Thyroid gland (tissue), 4 donors: ENCODE measurements at regions not wholly inside any gene's neighbourhood (a gene's known extent, or its start where the extent isn't known, plus 50 kb on each side); places are given as distances from the start of the nearest gene placed in this dataset.

Source experiments
- DNase-seq, 2 donors: peaks; one replicate each; pipeline ENCODE4 v3.0.0-alpha.2; 2019
- H3K27ac ChIP-seq, 3 donors: fragments of 200-600 bp; sonication (generic); 1 replicate in 2 of 3; 2 replicates in 1 of 3; pipeline ENCODE4 v1.5.1; 2016 to 2019; ENCODE audit warnings: mild to moderate bottlenecking in 1 of 3, moderate library complexity in 1 of 3
- H3K27me3 ChIP-seq: fragments of 200-600 bp; sonication (generic); one replicate; pipeline ENCODE4 v1.5.1; 2019
- H3K36me3 ChIP-seq, 2 donors: fragments of 200-600 bp; sonication (generic); one replicate each; pipeline ENCODE4 v1.5.1; 2016 to 2019
- H3K4me1 ChIP-seq, 2 donors: fragments of 200-600 bp; sonication (generic); one replicate each; pipeline ENCODE4 v1.5.1; 2017 to 2019
- H3K4me3 ChIP-seq, 3 donors: fragments of 200-600 bp; sonication (generic); replicated peaks in 1 of 3; 1 replicate in 2 of 3; 2 replicates in 1 of 3; pipeline ENCODE4 v1.5.1; 2016; ENCODE audit warnings: mild to moderate bottlenecking in 1 of 3
- H3K9me3 ChIP-seq: fragments of 200-600 bp; sonication (generic); one replicate; pipeline ENCODE4 v1.5.1; 2017
- CTCF ChIP-seq, 6 experiments: fragments of 200-600 bp in 3 of 6; fragments of 450-650 bp in 3 of 6; sonication (generic) in 3 of 6; IDR thresholded peaks; one replicate each; pipeline ENCODE4 v1.5.1; 2016 to 2019; ENCODE audit warnings: antibody characterized with exemption in 6 of 6, mild to moderate bottlenecking in 2 of 6, inconsistent platforms in 1 of 6, moderate library complexity in 1 of 6
- POLR2A ChIP-seq, 2 donors: fragments of 450-650 bp; IDR thresholded peaks; one replicate each; pipeline ENCODE4 v1.6.1; 2017; ENCODE audit warnings: antibody characterized with exemption in 2 of 2, mild to moderate bottlenecking in 2 of 2, moderate library complexity in 1 of 2
- WGBS, 2 donors: methylation state at CpG; one replicate each; pipeline ENCODE4 v1.1.5; 2017; 5-methylcytosine and 5-hydroxymethylcytosine counted together
- intact Hi-C: fragments of 100-400 bp; cut with DNase I; formaldehyde crosslinking; loops from one replicate; pipeline ENCODE4 v1.15.1; 2023

DNA sequence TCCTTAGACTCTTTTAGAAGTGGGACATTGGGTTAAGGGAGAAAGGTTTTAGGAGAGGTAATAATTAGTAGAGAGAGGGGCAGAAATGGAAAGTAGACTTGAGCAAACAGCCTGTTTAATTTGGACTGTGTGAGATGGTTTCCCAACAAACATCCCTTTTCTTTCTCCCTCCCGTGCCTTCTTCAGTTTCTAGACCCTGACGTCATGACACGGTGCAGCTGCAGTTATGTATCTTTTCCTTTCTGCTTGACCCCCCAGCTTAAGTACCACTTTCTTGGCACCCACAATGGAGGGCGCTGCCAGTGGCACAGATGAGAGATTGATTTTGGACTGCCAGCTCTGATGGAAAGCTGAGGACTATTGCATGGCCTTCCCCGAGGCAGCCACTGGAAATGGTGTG is 86.9 kb upstream of the FAM136A start:
- intact Hi-C loops: no loop called here
- 85 to 93% methylated on average over 5 of the region's 5 CpGs for WGBS, 2 donors
- Histone ChIP-seq H3K4me3 (no peak overlapping the region), H3K36me3 (no peaks in the 10 kb centered on the region), H3K27me3 (no peaks in the 10 kb centered on the region), H3K4me1 (no peaks in the 10 kb centered on the region), H3K9me3 (no peaks in the 10 kb centered on the region), H3K27ac (no peak overlapping the region)
- TF ChIP-seq POLR2A (IDR thresholded peaks at IDR 0.05): no peak
- TF ChIP-seq CTCF (IDR thresholded peaks at IDR 0.05): no peak
- no peak for DNase-seq

DNA sequence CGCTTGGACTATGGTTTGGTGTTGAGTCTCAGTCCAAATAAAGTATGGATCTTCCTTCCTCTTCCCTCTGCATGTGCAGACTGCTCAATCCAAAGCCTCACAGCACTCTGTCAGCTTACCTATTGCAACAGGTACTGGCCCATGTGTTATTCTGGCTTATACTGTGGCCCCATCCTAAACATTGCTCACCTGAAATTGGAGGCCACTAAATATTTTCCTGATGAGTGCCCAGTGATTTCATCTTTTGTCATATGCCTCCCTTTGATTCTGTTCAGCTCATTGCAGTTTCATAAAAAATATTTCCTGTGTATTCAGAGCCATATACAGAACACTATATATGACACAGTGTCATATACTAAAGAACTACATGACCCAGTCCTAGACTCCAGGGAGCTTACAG is 86.3 kb upstream of the FAM136A start:
- no peak overlapping the region for H3K27ac ChIP-seq
- no peaks in the 10 kb centered on the region for H3K9me3 ChIP-seq
- TF ChIP-seq POLR2A (IDR thresholded peaks at IDR 0.05): no peak
- no peak for TF ChIP-seq CTCF (IDR thresholded peaks at IDR 0.05)
- intact Hi-C loops: no loop called here
- H3K36me3 ChIP-seq: no peaks in the 10 kb centered on the region
- 88 to 100% methylated on average over 1 of the region's 1 CpG for WGBS, 2 donors
- DNase-seq: no peak
- H3K27me3 ChIP-seq: no peaks in the 10 kb centered on the region
- H3K4me1 ChIP-seq: no peaks in the 10 kb centered on the region
- no peak overlapping the region for H3K4me3 ChIP-seq

GRCh38 chr2:70385966-70386595 is 84.2 kb upstream of the FAM136A start:
- TF ChIP-seq POLR2A (IDR thresholded peaks at IDR 0.05) (no peak), CTCF (IDR thresholded peaks at IDR 0.05) (no peak)
- Histone ChIP-seq H3K36me3 (no peaks in the 10 kb centered on the region), H3K9me3 (no peaks in the 10 kb centered on the region), H3K4me1 (no peaks in the 10 kb centered on the region), H3K27ac (no peak overlapping the region), H3K27me3 (no peaks in the 10 kb centered on the region), H3K4me3 (no peak overlapping the region)
- 70 to 71% methylated on average over 11 of the region's 11 CpGs for WGBS, 2 donors
- intact Hi-C loops: no loop called here
- DNase-seq: no peak

DNA sequence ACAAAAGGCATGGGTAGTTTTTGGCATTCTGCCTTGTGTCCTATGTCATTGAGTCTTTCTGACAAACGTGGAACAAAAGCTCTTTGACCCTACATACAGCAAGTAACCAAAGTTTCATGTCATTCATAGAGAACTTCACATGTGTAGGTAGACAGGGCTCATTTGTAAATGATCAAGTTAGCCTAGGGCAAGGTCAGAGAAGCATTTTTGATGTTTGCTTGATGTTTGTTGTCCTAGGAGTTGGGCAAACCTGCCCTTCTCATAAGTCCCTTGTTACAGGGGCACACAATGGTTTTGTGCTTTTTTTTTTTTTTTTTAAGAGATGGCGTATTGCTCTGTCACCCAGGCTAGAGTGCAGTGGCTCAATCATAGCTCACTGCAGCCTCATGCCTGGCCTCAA is 83.3 kb upstream of the FAM136A start:
- H3K4me1 ChIP-seq: no peaks in the 10 kb centered on the region
- intact Hi-C loops: no loop called here
- H3K9me3 ChIP-seq: no peaks in the 10 kb centered on the region
- H3K4me3 ChIP-seq: no peak overlapping the region
- whole genome bisulfite sequencing, 2 donors: 66 to 67% methylated on average over 2 of the region's 2 CpGs
- no peak overlapping the region for H3K27ac ChIP-seq
- H3K36me3 ChIP-seq: no peaks in the 10 kb centered on the region
- no peak for TF ChIP-seq CTCF (IDR thresholded peaks at IDR 0.05)
- TF ChIP-seq POLR2A (IDR thresholded peaks at IDR 0.05): no peak
- no peaks in the 10 kb centered on the region for H3K27me3 ChIP-seq
- no peak for DNase-seq

GRCh38 chr2:70381821-70382220 is 80.0 kb upstream of the FAM136A start:
- H3K4me1 ChIP-seq: no peaks in the 10 kb centered on the region
- H3K9me3 ChIP-seq: no peaks in the 10 kb centered on the region
- H3K27ac ChIP-seq: no peak overlapping the region
- intact Hi-C loops: no loop called here
- WGBS, 2 donors: 62 to 65% methylated on average over 6 of the region's 6 CpGs
- no peaks in the 10 kb centered on the region for H3K36me3 ChIP-seq
- DNase-seq: no peak
- H3K4me3 ChIP-seq: no peak overlapping the region
- no peaks in the 10 kb centered on the region for H3K27me3 ChIP-seq
- TF ChIP-seq POLR2A (IDR thresholded peaks at IDR 0.05) (no peak), CTCF (IDR thresholded peaks at IDR 0.05) (no peak)
